Urothelium cell line (cell line): ENCODE measurements at regions not wholly inside any gene's neighbourhood (a gene's known extent, or its start where the extent isn't known, plus 50 kb on each side); places are given as distances from the start of the nearest gene placed in this dataset.
"Not testable (repeated sequence)": the region's sequence is repeated elsewhere in the genome, so short reads cannot be mapped to it uniquely, and the experiment has no call there.

Experiments
- DNase-seq: peaks from one replicate; pipeline ENCODE4 v3.0.0; 2011; ENCODE audit warnings: low spot score, mixed read lengths
- FAIRE-seq: peaks from 2 replicates; lab custom pipeline; 2011; peaks lifted over from hg19 to GRCh38; lab: Jason Lieb, UNC

DNA sequence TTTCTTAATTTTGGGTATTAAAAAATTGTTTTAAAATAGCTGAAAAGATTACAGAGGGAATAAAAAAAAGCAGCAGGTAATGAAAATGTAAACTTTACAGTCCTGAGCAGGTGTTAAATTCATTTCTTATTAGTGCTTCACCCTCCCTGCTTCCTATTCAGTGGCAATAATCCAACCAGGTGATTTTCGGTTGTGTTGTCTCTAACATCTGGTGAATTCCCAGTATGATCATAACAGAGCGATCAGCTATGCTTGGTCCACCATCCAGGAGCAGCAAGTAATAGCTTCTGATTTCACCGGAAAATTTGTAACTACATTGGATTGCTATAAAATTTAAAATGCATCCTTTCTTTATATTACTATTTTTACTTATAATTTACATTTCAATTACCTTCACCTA is 673.1 kb downstream of the SOCS6 start:
- no peak for DNase-seq
- no peak for FAIRE-seq

GRCh38 chr18:70956554-70956953 is 667.7 kb downstream of the SOCS6 start:
- DNase-seq (no peak), FAIRE-seq (no peak)

- no peak for DNase-seq
- FAIRE-seq, result no peak
These were observed 647.3 kb downstream of the SOCS6 start for GRCh38 chr18:70936160-70936559.

DNA sequence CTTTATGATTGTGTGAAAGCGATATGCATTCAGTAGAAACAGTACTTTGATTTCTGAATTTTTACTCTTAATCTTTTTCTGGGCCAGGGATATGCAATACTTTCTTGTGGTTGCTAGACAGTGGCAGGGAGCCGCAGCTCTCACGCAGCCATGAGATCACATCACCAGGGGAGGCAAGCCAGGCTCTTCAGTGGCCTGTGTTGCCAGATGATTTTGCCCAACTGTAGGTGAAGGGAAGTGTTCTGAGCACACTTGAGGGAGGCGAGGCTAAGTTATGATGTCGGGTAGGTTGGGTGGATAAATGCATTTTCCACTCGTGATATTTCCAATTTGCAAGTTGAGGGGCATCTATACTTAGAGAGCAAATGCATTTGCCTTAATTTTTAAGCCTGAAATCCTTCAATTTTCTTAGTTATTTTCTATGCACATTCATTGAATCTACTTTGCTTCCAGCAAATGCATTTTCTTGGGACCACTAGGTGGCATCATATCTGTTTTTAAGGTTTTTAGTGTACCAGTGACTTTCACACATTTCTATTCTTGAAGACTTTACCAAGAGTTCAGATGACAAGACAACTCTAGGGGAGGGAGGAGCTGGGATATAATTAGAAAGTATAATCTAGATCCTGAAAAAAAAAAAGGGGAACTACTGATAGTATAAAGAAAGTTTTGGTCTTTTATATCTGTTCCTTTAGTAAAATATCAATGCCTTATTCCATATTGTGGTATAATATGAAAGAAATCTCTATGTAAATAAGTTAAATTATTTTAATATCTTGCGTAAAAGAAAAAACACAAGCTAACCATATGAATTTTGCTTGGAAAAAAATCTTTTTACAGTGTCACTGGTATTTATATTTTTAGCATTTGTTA is 643.3 kb downstream of the SOCS6 start:
- peak; percentile 7 for DNase-seq
- FAIRE-seq, result no peak

- FAIRE-seq, result no peak
These were observed 632.1 kb downstream of the SOCS6 start for GRCh38 chr18:70920840-70921374.

GRCh38 chr18:70907673-70908072 is 618.8 kb downstream of the SOCS6 start:
- DNase-seq (peak; percentile 13), FAIRE-seq (no peak)

More at GRCh38 chr18:70920840-70921374, 632.1 kb downstream of the SOCS6 start:
- DNase-seq, result no peak

- no peak for FAIRE-seq
- DNase-seq, result no peak
These were observed 603.5 kb downstream of the SOCS6 start for GRCh38 chr18:70892381-70892780.

DNA sequence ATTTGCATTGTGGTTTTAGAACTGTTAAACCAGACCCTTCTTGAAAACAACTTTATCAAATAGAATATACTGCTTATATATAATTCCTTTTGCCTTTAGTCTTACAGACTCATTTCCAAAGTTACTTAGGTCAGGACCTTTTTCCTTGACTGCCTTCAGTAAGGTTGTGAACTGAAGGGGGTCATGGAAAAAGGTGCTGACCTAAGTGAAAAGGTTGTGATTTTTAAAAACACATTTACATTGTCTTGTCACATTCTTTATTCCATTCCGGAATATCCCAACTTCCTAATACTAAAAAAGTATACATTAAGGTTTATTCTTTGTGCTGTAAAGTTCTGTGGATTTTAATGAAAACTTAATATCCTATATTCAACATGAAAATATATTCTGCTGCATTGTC is 581.4 kb downstream of the SOCS6 start:
- no peak for DNase-seq

DNA sequence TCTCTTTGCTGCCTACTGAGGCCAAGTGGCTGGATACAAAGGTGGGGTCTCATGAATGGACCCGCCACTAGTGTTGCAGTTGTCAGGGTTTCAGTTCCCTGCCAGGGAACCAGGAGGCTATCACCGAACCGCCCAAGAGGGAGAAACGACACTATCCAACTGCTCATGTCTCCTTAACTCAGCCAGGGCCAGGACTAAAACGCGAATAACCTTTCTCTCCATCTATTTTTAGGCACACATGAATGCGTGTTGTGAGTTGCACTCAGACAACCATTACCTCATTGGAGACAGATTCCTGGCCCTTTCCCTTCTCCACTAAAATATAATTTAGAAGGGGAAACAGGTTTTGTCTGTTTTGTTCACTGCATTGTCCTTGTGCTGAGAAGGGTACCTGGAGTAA is 559.5 kb downstream of the SOCS6 start:
- no peak for FAIRE-seq
- DNase-seq, result no peak

More for the DNA sequence above, 581.4 kb downstream of the SOCS6 start:
- no peak for FAIRE-seq

- no peak for DNase-seq
- no peak for FAIRE-seq
These were observed 551.8 kb downstream of the SOCS6 start for GRCh38 chr18:70840649-70841048.

- DNase-seq, result no peak
- FAIRE-seq, result no peak
These were observed 538.8 kb downstream of the SOCS6 start for GRCh38 chr18:70827632-70828031.

GRCh38 chr18:70826571-70826970 is 537.7 kb downstream of the SOCS6 start:
- DNase-seq (no peak), FAIRE-seq (no peak)

DNA sequence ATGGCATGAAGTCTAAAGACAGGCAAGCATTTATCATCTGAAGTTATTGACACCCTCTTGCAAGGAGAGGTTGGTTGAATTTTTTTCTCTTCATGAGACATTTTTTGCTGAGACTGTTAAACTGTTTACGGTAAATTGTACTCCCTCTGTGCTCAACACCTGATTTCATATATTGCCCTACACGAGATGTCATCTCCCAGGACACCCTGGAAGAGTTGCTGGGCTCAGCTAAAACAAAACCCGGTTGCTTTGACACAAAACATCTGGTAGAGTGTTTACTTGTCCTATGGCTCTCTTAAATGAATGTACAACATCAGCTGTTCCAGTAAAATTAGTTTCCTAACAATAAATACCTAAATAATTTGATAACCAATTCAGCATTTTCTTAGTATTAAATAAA is 533.8 kb downstream of the SOCS6 start:
- no peak for FAIRE-seq

DNA sequence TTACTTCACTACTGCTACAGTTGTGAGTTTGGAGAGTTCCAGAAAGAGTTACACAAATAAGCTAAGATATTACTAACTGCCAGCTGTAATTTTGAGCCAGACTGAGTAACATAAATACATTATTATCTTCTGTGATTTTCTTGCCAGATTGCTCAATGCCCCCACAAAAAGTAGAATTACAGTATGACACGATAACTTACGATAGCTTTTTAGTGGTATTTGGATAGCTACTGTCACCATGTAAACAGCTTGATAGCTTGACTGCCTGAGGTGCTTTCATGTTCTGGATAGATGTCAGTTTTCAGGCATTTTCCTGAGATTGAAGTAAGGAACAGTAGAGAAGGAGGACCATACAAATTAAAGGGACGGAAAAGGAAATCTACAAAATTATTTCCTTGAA is 533.3 kb downstream of the SOCS6 start:
- FAIRE-seq, result no peak
- no peak for DNase-seq

More for the DNA sequence above, 533.8 kb downstream of the SOCS6 start:
- no peak for DNase-seq

DNA sequence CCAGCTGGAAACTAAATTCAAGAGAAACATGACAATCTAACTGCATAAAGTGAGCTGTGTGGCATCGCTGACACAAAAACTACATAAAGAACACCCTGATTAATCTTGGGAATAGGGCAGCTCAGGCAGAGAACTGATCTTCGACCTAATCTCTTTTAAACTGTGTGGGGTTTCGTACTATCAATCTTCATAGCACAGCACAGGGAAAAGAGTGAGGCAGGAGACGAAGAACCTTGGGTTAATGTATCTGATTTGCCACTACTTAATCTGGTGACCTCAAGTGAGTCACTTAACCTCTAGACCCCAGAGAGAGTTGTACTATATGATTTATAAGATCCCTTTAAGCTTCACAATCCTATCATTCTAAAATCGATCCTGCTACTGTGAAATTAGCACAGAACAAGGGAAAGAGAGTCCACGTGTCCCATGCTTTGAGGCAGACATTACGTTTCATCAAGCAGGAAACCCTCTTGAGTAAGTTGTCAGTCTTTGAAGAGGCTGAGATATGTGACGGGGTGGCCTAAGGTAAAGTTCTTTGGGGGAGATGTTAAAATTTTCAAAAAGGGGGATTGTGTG is 519.7 kb downstream of the SOCS6 start:
- no peak for DNase-seq
- FAIRE-seq, result no peak

GRCh38 chr18:70781860-70782453 is 493.1 kb downstream of the SOCS6 start:
- FAIRE-seq (no peak), DNase-seq (peak; percentile 61)

- not testable (repeated sequence) for DNase-seq, FAIRE-seq
These were observed 477.4 kb downstream of the SOCS6 start for GRCh38 chr18:70766254-70766653.

DNA sequence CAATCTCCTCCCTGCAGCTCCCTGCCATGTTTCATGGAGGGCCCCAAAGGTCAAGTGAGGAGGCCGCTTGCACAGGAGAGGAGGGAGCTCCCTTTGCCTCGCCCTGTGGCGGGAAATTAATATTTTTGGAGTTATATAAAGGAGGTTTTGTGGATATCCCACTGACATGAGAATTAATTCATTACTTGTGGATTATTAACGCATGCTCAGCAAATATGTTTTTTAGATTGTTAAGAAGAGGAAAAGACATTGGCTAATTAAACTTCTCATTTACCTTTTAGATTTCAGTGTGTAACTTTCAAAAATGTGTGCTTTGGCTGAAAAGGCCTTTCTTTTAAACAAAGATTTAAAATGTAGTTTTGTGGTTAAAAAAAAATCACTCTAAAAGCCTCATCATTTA is 474.0 kb downstream of the SOCS6 start:
- FAIRE-seq (no peak), DNase-seq (no peak)

DNA sequence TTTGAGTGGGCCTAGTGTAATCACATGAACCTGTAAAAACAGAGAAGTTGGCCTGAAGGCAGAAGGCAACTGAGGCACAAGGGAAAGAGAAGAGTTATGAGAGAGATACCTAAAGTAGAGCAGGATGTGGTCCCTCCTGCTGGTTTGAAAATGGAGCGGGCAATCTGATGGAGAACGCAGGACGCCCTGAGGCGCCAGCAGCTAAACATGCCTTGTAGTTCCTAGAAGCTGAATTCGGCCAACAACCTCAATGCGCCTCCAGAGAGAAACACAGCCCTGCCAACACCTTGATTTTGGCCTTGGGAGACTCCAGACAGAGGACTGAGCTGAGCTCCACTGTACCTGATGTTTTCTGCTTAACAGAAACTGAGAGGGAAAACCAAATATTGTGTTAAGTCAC is 469.9 kb downstream of the SOCS6 start:
- FAIRE-seq (no peak), DNase-seq (no peak)

GRCh38 chr18:70754486-70754885 is 465.6 kb downstream of the SOCS6 start:
- no peak for DNase-seq
- no peak for FAIRE-seq

- no peak for DNase-seq
- FAIRE-seq, result no peak
These were observed 444.1 kb downstream of the SOCS6 start for GRCh38 chr18:70732916-70733315.

DNA sequence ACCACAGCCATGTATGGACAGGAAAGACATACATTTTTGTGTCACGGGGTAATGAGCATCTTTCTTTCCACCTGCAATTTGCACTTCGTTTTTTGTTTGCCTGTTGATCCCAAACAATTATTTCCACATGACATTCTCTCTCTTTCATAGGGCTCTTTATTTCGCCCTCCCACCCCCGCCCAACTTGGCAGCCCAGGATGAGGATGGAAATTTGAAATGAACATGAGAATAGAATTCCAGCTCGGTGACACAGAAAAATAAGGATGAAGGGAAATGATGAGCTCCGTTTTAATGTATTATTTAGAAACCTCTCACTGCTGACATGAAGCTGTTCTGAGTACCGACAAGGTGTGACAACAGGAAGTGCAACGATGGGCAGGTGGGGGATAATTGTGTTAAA is 443.3 kb downstream of the SOCS6 start:
- FAIRE-seq, result no peak
- DNase-seq, result no peak
